Stimulated activated memory B cell treated with anti-CD40 and anti-IgM and Interleukin-4, amounts not matched to agents 10 μg/mL and 1 μg/mL and 100 μg/mL, for 72 hours (primary cell): ENCODE measurements at regions not wholly inside any gene's neighbourhood (a gene's known extent, or its start where the extent isn't known, plus 50 kb on each side); places are given as distances from the start of the nearest gene placed in this dataset.

Source experiments
- ATAC-seq: fragments of 150-1000 bp; cut with Tn5 transposase; 2 replicates; pipeline ENCODE4 v1.10.0; 2021
- H3K27ac Mint-ChIP-seq: one replicate; pipeline ENCODE4 v1.8.0; 2022; ENCODE audit warnings: mild to moderate bottlenecking, mixed read lengths
- H3K27me3 Mint-ChIP-seq: one replicate; pipeline ENCODE4 v1.8.0; 2022; ENCODE audit warnings: mixed read lengths
- H3K36me3 Mint-ChIP-seq: one replicate; pipeline ENCODE4 v1.8.0; 2022; ENCODE audit warnings: mixed read lengths
- H3K4me1 Mint-ChIP-seq: one replicate; pipeline ENCODE4 v1.8.0; 2022; ENCODE audit warnings: mixed read lengths
- H3K4me3 Mint-ChIP-seq: one replicate; pipeline ENCODE4 v1.8.0; 2022; ENCODE audit warnings: mild to moderate bottlenecking, moderate library complexity, mixed read lengths
- H3K9me3 Mint-ChIP-seq: one replicate; pipeline ENCODE4 v1.8.0; 2022; ENCODE audit warnings: mixed read lengths

DNA sequence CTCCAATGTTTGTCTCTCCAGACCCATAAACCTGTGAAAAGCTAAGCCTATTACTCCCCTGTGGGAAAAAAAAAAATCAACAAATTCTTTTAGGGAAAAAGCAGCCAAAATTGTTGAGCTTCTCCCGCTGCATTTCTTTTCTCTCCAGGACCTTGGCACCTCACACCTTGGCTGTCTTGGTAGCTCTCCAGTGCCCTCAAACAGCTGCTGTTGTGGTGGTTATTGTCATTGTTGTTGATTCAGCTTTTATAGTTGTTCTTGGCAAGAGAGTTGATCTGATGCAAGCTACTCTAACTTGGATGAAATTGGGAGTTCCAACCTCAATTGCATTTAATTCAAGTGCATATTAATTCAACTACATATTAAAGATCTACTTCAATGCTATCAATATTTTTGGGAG is 516.9 kb upstream of the LARGE1 start:
- H3K4me3 Mint-ChIP-seq: no peak overlapping the region
- H3K27me3 Mint-ChIP-seq: peaks cover 5% of the 10 kb centered on the region
- H3K4me1 Mint-ChIP-seq: no peaks in the 10 kb centered on the region
- no peak for ATAC-seq
- H3K27ac Mint-ChIP-seq: no peak overlapping the region
- H3K9me3 Mint-ChIP-seq: peaks cover 7% of the 10 kb centered on the region
- no peaks in the 10 kb centered on the region for H3K36me3 Mint-ChIP-seq

DNA sequence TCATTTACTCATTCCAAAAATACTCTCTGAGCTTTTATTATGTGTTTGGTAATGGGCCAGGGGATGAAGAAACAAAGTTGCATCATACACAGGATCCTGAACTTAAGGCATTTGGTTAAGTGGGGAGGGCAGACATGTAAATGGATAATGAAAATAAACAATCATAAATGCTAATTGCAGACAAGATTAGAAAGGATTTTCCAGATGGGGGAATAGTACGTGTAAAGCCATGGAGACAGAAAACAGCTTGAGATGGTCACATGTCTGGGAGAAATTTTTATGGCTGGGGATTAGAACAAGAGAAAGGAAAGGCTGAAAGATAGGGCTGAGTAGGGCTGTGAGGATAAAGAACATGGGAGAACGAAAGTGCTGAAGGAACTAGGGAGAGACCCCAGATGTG is 534.3 kb upstream of the LARGE1 start:
- H3K36me3 Mint-ChIP-seq: no peaks in the 10 kb centered on the region
- H3K27me3 Mint-ChIP-seq: no peaks in the 10 kb centered on the region
- H3K9me3 Mint-ChIP-seq: peaks cover 3% of the 10 kb centered on the region
- no peak for ATAC-seq
- no peak overlapping the region for H3K27ac Mint-ChIP-seq
- H3K4me3 Mint-ChIP-seq: no peak overlapping the region
- H3K4me1 Mint-ChIP-seq: no peaks in the 10 kb centered on the region

DNA sequence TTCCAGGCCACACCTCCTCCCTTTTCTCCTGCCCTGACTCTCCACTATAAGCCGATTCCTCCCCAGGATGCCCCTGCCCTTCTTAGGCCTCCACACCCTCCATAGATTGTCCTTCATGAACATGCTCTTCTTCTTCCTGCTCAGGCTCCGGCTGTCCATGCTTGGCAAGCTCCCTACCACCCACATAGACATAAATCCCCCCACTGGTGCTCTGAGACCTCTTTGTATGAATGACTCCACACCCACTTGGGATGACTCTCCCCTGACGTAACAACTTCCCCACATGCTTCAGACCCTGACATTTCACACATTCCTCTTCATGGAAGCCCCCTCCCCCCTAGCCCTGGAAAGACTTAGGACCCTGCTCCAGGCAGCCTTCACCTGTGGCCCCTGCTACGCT is 542.5 kb upstream of the LARGE1 start:
- Mint-ChIP-seq H3K27ac (no peak overlapping the region), H3K36me3 (no peaks in the 10 kb centered on the region), H3K27me3 (peaks cover 9% of the 10 kb centered on the region), H3K4me1 (no peaks in the 10 kb centered on the region), H3K4me3 (no peak overlapping the region), H3K9me3 (peaks cover 5% of the 10 kb centered on the region)
- ATAC-seq: no peak

DNA sequence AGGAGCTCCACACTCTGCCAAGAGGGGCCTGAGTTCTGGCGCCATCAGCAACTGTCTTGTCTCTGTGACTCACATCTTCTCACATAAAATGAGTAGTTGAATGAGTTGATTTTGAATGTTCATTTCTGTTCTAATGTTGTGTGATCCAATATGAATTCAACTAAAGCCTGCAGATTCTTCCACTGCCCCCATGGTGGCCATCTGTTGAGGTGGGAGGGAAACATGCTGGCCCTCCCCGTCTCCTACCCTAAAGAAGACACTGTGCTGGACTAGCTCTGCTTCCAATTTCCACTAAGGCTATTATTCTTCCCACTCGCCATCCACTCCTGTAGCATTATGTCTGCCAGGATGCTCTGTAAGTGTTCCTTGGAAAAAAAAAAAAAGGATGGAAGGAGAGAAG is 555.6 kb upstream of the LARGE1 start:
- Mint-ChIP-seq H3K27me3 (peaks cover 16% of the 10 kb centered on the region), H3K27ac (no peak overlapping the region), H3K4me1 (no peaks in the 10 kb centered on the region), H3K36me3 (no peaks in the 10 kb centered on the region), H3K4me3 (no peak overlapping the region), H3K9me3 (no peaks in the 10 kb centered on the region)
- ATAC-seq: no peak

DNA sequence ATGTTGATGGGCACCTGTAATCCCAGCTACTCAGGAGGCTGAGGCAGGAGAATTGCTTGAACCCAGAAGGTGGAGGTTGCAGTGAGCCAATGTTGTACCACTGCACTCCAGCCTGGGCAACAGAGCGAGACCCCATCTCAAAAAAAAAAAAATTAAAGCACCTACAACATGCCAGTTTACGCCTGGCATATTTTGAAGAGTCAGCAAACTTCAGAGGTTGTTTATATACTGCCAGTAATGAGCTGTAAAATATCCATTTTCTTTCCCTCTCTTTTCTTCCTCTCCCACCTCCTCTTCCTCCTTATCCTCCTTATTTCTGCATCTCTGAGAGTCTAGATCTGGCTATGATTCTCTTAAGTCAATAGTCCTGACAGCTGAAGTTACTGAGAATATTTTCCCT is 556.5 kb upstream of the LARGE1 start:
- H3K4me1 Mint-ChIP-seq: no peaks in the 10 kb centered on the region
- peaks cover 16% of the 10 kb centered on the region for H3K27me3 Mint-ChIP-seq
- H3K27ac Mint-ChIP-seq: no peak overlapping the region
- no peaks in the 10 kb centered on the region for H3K9me3 Mint-ChIP-seq
- no peak overlapping the region for H3K4me3 Mint-ChIP-seq
- H3K36me3 Mint-ChIP-seq: no peaks in the 10 kb centered on the region
- ATAC-seq: no peak

DNA sequence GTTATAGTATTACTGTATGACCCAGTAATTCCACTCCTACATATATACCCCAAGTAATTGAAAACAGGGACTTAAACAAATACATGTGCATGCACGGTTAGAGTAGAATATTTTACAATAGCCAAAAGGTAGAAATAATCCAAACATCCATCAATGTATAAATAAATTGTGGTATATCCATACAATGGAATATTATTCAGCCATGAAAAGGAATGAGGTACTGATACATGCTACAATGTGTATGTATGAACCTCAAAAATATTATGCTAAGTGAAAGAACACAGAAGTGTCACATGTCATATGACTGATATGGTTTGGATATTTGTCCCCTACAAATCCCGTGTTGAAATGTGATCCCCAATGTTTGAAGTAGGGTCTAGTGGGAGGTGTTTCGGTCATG is 560.8 kb upstream of the LARGE1 start:
- Mint-ChIP-seq H3K27me3 (no peaks in the 10 kb centered on the region), H3K36me3 (no peaks in the 10 kb centered on the region), H3K9me3 (no peaks in the 10 kb centered on the region), H3K4me3 (no peak overlapping the region), H3K4me1 (no peaks in the 10 kb centered on the region), H3K27ac (no peak overlapping the region)
- no peak for ATAC-seq

DNA sequence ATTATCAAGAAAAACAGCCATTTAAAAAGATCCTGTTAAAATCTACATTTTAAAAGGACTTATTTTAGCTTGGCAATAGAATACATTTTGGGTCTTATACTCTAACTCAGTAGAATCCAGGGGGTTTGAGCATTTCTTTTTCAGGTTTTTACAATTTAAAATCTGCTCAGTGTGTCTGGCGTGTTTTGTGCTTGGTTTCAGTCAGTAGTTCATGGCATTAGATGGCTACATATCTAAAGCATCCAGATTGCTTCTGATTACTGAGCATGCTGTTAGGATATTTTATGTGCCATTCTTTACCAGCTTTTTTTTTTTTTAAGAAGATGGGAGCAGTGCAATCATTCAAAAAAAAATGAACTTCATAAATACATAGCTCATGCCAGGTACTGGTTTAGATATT is 566.1 kb upstream of the LARGE1 start:
- Mint-ChIP-seq H3K4me3 (no peak overlapping the region), H3K27ac (no peak overlapping the region), H3K9me3 (no peaks in the 10 kb centered on the region), H3K4me1 (no peaks in the 10 kb centered on the region), H3K36me3 (no peaks in the 10 kb centered on the region), H3K27me3 (no peaks in the 10 kb centered on the region)
- no peak for ATAC-seq

DNA sequence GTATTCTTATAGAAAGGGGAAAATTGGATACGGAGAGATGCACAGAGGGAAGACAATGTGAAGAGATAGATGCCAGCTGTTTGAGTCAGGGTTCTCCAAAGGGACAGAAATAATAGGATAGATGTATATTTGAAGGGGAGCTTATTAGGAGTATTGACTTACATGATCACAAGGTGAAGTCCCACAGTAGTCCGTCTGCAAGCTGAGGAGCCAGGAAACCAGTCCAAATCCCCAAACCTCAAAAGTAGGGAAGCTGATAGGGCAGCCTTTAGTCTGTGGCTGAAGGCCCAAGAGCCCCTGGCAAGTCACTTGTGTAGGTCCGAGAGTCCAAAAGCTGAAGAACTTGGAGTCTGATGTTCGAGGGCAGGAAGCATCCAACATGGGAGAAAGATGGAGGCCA is 569.6 kb upstream of the LARGE1 start:
- no peaks in the 10 kb centered on the region for H3K36me3 Mint-ChIP-seq
- no peaks in the 10 kb centered on the region for H3K4me1 Mint-ChIP-seq
- H3K27me3 Mint-ChIP-seq: no peaks in the 10 kb centered on the region
- H3K9me3 Mint-ChIP-seq: peaks cover 11% of the 10 kb centered on the region
- no peak for ATAC-seq
- H3K27ac Mint-ChIP-seq: no peak overlapping the region
- H3K4me3 Mint-ChIP-seq: no peak overlapping the region

DNA sequence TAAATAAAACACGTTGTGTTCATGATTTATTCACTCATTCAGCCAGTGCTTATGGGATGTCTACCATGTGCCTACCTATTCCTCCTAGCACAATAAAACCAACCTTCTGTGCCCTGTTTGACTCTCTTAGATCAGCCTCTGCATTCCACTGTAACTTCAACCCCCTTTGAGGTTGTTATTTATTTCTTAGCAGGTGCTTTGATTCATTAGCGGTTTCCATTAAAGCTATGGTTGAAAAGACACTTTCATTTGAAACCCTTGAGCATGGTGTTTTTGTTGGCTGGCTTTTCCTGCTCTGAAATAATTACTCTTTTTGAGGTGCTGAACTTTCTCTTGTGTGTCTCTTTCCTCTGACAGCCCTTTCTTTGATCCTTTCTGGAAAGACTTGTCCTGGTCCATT is 570.6 kb upstream of the LARGE1 start:
- peaks cover 11% of the 10 kb centered on the region for H3K9me3 Mint-ChIP-seq
- no peak for ATAC-seq
- no peaks in the 10 kb centered on the region for H3K36me3 Mint-ChIP-seq
- H3K4me3 Mint-ChIP-seq: no peak overlapping the region
- no peaks in the 10 kb centered on the region for H3K27me3 Mint-ChIP-seq
- H3K4me1 Mint-ChIP-seq: no peaks in the 10 kb centered on the region
- H3K27ac Mint-ChIP-seq: no peak overlapping the region

DNA sequence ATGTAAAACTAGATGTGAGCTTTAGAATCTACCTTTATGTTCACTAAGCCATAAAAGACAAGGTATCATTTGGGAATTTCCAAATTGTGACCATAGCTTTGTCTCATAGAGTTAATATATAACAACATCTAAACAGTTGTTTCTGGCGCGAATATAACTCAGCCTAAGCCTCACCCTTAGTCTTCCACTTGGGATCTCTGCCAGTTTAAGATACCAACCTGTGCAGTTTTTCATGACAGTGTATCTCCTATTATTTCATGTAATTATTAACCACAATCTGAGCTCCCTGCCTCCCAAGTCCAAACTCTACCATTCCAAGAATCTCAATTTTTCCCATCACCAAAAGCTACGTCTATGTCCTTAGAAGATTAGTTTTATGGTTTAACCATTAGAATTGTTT is 572.5 kb upstream of the ISX start:
- no peaks in the 10 kb centered on the region for H3K36me3 Mint-ChIP-seq
- ATAC-seq: no peak
- H3K4me1 Mint-ChIP-seq: no peaks in the 10 kb centered on the region
- no peak overlapping the region for H3K4me3 Mint-ChIP-seq
- H3K9me3 Mint-ChIP-seq: peaks cover 14% of the 10 kb centered on the region
- no peaks in the 10 kb centered on the region for H3K27me3 Mint-ChIP-seq
- H3K27ac Mint-ChIP-seq: no peak overlapping the region

DNA sequence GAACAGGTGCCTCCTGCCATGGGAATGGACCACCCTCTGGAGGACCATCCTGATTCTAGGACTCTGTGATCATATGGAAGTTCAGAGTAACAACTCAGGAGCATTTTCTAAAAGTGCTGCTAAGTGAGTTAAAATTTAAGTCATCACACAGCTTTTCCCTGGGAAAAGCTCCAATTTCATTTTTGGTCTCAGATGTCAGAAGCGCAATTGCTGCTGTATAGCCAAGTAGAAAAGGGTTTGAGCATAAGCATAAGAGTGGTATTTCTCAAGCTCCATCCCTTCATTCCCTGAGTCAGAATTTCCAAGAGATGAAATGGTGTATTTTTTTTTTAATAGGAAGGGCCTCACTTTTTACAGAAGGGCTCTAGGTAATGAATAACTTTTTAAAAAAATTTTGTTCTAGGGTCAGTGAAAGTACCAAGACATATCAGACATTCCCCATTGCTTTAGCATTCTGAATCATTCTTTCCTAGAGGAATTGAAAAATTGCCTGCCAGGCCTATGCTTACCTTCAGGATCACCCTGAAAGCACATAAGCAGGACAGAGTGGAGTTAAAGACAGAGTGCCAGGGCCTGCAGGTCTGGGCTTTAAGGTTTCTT is 564.5 kb upstream of the ISX start:
- no peaks in the 10 kb centered on the region for H3K27me3 Mint-ChIP-seq
- H3K4me3 Mint-ChIP-seq: no peak overlapping the region
- no peak overlapping the region for H3K27ac Mint-ChIP-seq
- peaks cover 3% of the 10 kb centered on the region for H3K9me3 Mint-ChIP-seq
- H3K36me3 Mint-ChIP-seq: no peaks in the 10 kb centered on the region
- no peak for ATAC-seq
- no peaks in the 10 kb centered on the region for H3K4me1 Mint-ChIP-seq

DNA sequence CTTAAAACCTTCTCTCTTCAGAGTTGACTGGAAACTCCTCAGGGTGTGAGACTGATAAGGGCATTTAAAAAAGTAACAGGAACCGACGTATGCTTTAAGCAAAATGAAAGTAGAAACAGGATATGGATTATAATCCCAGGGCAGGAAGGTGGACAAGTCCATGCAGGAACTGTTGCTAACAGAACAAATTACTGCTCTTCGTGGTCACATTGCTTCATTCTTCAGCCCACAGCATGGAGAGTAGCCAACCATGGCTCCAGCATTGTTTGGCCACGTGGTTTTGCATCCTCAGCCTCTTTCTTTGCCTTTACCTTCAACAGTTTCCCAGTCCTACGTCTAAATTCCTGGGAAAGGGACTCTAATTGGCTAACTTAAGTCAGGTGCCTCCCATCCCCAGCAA is 563.1 kb upstream of the ISX start:
- H3K36me3 Mint-ChIP-seq: no peaks in the 10 kb centered on the region
- H3K4me3 Mint-ChIP-seq: no peak overlapping the region
- H3K4me1 Mint-ChIP-seq: no peaks in the 10 kb centered on the region

DNA sequence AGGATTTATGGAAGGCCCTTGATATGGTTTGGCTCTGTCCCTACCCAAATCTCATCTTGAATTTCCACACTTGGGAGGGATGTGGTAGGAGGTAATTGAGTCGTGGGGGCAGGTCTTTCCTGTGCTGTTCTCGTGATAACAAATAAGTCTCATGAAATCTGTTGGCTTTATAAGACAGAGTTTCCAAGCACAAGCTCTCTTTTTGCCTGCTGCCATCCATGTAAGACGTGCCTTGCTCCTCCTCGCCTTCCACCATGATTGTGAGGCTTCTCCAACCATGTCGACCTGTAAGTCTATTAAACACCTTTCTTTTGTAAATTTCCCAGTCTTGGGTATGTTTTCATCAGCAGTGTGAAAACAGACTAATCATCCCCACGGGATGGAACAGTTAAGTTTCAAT is 557.2 kb upstream of the ISX start:
- H3K9me3 Mint-ChIP-seq: no peaks in the 10 kb centered on the region
- no peaks in the 10 kb centered on the region for H3K4me1 Mint-ChIP-seq
- no peak for ATAC-seq
- no peaks in the 10 kb centered on the region for H3K36me3 Mint-ChIP-seq
- no peaks in the 10 kb centered on the region for H3K27me3 Mint-ChIP-seq
- no peak overlapping the region for H3K27ac Mint-ChIP-seq
- no peak overlapping the region for H3K4me3 Mint-ChIP-seq

More for the DNA sequence above, 563.1 kb upstream of the ISX start:
- Mint-ChIP-seq H3K9me3 (no peaks in the 10 kb centered on the region), H3K27me3 (no peaks in the 10 kb centered on the region), H3K27ac (no peak overlapping the region)
- ATAC-seq: no peak

DNA sequence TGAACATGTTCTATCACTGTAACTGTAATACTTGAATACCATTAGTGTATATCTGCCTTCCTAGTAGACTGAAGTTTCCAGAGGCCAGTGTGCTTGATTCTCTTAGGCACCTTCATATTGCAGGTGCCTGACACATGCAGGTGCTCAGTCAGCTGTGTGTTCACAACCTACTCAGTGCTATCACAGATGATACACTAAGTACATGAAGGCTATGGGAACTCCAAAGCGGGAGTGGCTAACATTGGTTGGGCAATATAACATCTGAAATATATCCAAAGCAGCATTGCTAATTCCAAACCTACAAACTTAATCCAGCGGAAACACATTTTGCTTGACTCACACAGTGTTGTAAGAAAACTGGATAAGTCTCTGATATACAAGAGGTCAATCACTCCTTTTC is 539.3 kb upstream of the ISX start:
- Mint-ChIP-seq H3K36me3 (no peaks in the 10 kb centered on the region), H3K4me3 (no peak overlapping the region), H3K27me3 (no peaks in the 10 kb centered on the region), H3K9me3 (no peaks in the 10 kb centered on the region), H3K27ac (no peak overlapping the region), H3K4me1 (no peaks in the 10 kb centered on the region)
- no peak for ATAC-seq

DNA sequence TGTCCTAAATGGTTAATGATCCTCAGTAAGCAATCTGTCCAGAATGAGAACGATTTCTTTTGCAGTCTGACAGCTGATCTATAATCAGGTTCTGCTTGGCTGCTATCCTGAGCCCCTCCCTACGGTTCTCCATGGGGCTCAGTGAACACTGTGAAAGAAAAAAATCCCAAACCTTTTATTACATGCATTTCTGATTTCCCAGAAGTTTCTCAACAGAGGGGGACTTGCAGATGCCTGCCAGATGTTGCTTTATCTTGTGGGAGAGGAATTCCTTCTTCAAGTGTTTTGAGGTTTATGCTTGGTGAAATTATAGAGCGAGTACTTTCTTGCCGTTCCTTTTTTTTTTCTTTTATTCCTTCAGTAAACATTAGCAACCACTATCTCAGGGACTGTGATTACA is 531.9 kb upstream of the ISX start:
- H3K36me3 Mint-ChIP-seq: no peaks in the 10 kb centered on the region
- no peak overlapping the region for H3K4me3 Mint-ChIP-seq
- no peaks in the 10 kb centered on the region for H3K27me3 Mint-ChIP-seq
- ATAC-seq: no peak
- no peak overlapping the region for H3K27ac Mint-ChIP-seq
- peaks cover 7% of the 10 kb centered on the region for H3K9me3 Mint-ChIP-seq
- no peaks in the 10 kb centered on the region for H3K4me1 Mint-ChIP-seq

DNA sequence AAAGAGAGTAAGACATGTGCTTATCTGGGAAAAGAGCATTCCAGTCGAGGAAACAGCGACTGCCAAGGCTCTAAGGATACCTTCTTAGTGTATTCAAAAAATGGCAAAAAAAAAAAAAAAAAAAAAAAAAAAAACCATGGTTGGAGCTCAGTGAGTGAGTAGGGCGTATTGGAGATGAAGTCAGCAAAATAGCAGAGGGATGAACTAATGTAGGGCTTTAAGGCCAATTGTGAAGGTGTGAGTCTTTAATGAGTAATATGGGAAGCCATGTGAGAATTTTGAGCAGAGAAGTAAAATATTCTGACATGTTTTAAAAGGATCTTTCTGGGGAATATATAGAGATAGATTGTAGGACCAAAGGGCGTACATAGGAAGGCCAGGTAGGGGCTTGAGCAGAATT is 498.6 kb upstream of the ISX start:
- Mint-ChIP-seq H3K36me3 (no peaks in the 10 kb centered on the region), H3K27me3 (peaks cover 9% of the 10 kb centered on the region), H3K27ac (no peak overlapping the region)

DNA sequence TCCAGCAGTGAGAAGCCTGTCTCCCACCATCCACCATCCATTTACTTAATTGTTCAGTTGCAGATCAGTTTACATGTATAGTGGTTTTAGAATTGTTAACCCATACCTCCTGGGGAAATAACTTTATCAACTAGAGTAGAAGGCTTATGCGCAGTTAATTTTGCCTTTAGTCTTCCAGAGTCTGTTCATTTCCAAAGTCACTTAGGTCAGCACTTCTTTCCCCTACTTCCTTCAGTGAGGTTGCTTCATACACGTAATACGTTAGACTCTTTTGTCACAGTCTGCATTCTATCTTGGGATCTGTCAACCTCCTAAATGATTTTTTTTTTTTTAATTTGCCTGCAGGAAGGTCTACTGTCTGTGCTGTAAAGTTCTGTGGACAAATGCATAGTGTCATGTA is 495.6 kb upstream of the ISX start:
- Mint-ChIP-seq H3K27ac (no peak overlapping the region), H3K9me3 (peaks cover 4% of the 10 kb centered on the region), H3K4me3 (no peak overlapping the region), H3K4me1 (no peaks in the 10 kb centered on the region), H3K36me3 (no peaks in the 10 kb centered on the region), H3K27me3 (no peaks in the 10 kb centered on the region)
- ATAC-seq: no peak

More for the DNA sequence above, 498.6 kb upstream of the ISX start:
- no peak for ATAC-seq
- peaks cover 4% of the 10 kb centered on the region for H3K9me3 Mint-ChIP-seq
- no peaks in the 10 kb centered on the region for H3K4me1 Mint-ChIP-seq
- no peak overlapping the region for H3K4me3 Mint-ChIP-seq
